GM23338 (cell line): ENCODE measurements at regions not wholly inside any gene's neighbourhood (a gene's known extent, or its start where the extent isn't known, plus 50 kb on each side); places are given as distances from the start of the nearest gene placed in this dataset.

ENCODE experiments used
- ATAC-seq: fragments of 200-7000 bp; cut with Tn5 transposase; 3 replicates; pipeline ENCODE4 v1.9.1; 2020
- DNase-seq: peaks from one replicate; pipeline ENCODE4 v3.0.0-alpha.2; 2015; ENCODE audit warnings: low spot score
- H2AFZ ChIP-seq: fragments of 200-600 bp; sonication (generic); 2 replicates; pipeline ENCODE4 v1.8.0; 2016; ENCODE audit warnings: antibody characterized with exemption, mild to moderate bottlenecking, moderate library complexity
- H3F3A ChIP-seq: fragments of 200-600 bp; sonication (generic); replicated peaks from 2 replicates; pipeline ENCODE4 v1.8.0; 2017; ENCODE audit warnings: antibody characterized with exemption, mixed run types, low read depth
- H3K27ac ChIP-seq: fragments of 200-600 bp; sonication (generic); 2 replicates; pipeline ENCODE4 v1.6.1; 2016; ENCODE audit warnings: low read depth
- H3K27me3 ChIP-seq: fragments of 200-600 bp; sonication (generic); 2 replicates; pipeline ENCODE4 v1.8.0; 2016; ENCODE audit warnings: mild to moderate bottlenecking, mixed run types, moderate library complexity; ENCODE audit not compliant: insufficient read depth
- H3K36me3 ChIP-seq: fragments of 200-600 bp; sonication (generic); 2 replicates; pipeline ENCODE4 v1.8.0; 2016; ENCODE audit warnings: mild to moderate bottlenecking; ENCODE audit not compliant: insufficient read depth
- H3K4me1 ChIP-seq: fragments of 200-600 bp; sonication (generic); 2 replicates; pipeline ENCODE4 v1.8.0; 2016; ENCODE audit warnings: mild to moderate bottlenecking, moderate library complexity; ENCODE audit not compliant: insufficient read depth
- H3K4me2 ChIP-seq: fragments of 200-600 bp; sonication (generic); 2 replicates; pipeline ENCODE4 v1.7.1; 2017; ENCODE audit warnings: mixed run types
- H3K4me3 ChIP-seq: fragments of 200-600 bp; sonication (generic); 2 replicates; pipeline ENCODE4 v1.6.1; 2016; ENCODE audit warnings: mixed run types
- H3K79me2 ChIP-seq: fragments of 200-600 bp; sonication (generic); replicated peaks from 2 replicates; pipeline ENCODE4 v1.8.0; 2017; ENCODE audit warnings: mild to moderate bottlenecking; ENCODE audit not compliant: insufficient read depth
- H3K9me2 ChIP-seq: fragments of 200-600 bp; sonication (generic); 2 replicates; pipeline ENCODE4 v1.8.0; 2017; ENCODE audit not compliant: insufficient read depth
- H4K20me1 ChIP-seq: fragments of 200-600 bp; sonication (generic); replicated peaks from 2 replicates; pipeline ENCODE4 v1.8.0; 2017; ENCODE audit warnings: mild to moderate bottlenecking; ENCODE audit not compliant: insufficient read depth
- H3K27ac Mint-ChIP-seq: 2 replicates; pipeline ENCODE4 v1.8.0; 2020; ENCODE audit warnings: inconsistent platforms, mild to moderate bottlenecking, moderate library complexity, mixed read lengths
- H3K27me3 Mint-ChIP-seq: 3 replicates; pipeline ENCODE4 v1.8.0; 2022; ENCODE audit warnings: low read depth, mild to moderate bottlenecking, moderate library complexity, mixed read lengths, inconsistent platforms; ENCODE audit not compliant: insufficient read depth, poor library complexity
- H3K36me3 Mint-ChIP-seq: 3 replicates; pipeline ENCODE4 v1.8.0; 2021; ENCODE audit warnings: low read depth, mild to moderate bottlenecking, inconsistent platforms, moderate library complexity, mixed read lengths
- H3K4me1 Mint-ChIP-seq: 3 replicates; pipeline ENCODE4 v1.8.0; 2020; ENCODE audit warnings: mild to moderate bottlenecking, inconsistent platforms, mixed read lengths
- H3K4me3 Mint-ChIP-seq: 3 replicates; pipeline ENCODE4 v1.8.0; 2021; ENCODE audit warnings: moderate library complexity, mild to moderate bottlenecking, inconsistent platforms, mixed read lengths
- H3K9me3 Mint-ChIP-seq: 3 replicates; pipeline ENCODE4 v1.8.0; 2020; ENCODE audit warnings: moderate library complexity, mild to moderate bottlenecking, inconsistent platforms, mixed read lengths
- CREB1 ChIP-seq: fragments of 250-450 bp; sonication (Bioruptor Pico); IDR thresholded peaks from 2 replicates; pipeline ENCODE4 v1.5.0; 2020; ENCODE audit warnings: low read depth, mild to moderate bottlenecking, moderate library complexity
- CTCF ChIP-seq, 2 experiments: fragments of 200-600 bp in 1 of 2; sonication (generic) in 1 of 2; conservative IDR thresholded peaks; 2 replicates each; pipeline versions ENCODE4 v1.5.1 to v1.6.1; 2016 to 2017; ENCODE audit warnings: antibody characterized with exemption in 2 of 2, low read depth in 2 of 2, mild to moderate bottlenecking in 2 of 2, moderate library complexity in 1 of 2
- ETS1 ChIP-seq: IDR thresholded peaks from 2 replicates; pipeline ENCODE4 v1.6.1; 2016; ENCODE audit warnings: antibody characterized with exemption
- EZH2 ChIP-seq: fragments of 200-600 bp; sonication (generic); IDR thresholded peaks from one replicate; pipeline ENCODE4 v1.8.0; 2017; ENCODE audit warnings: antibody characterized with exemption, mild to moderate bottlenecking, low read depth; ENCODE audit not compliant: unreplicated experiment
- EZH2phosphoT487 ChIP-seq: fragments of 200-600 bp; sonication (generic); IDR thresholded peaks from one replicate; pipeline ENCODE4 v1.8.1; 2018; ENCODE audit warnings: antibody characterized with exemption; ENCODE audit not compliant: unreplicated experiment
- JUNB ChIP-seq: IDR thresholded peaks from one replicate; pipeline ENCODE4 v1.6.1; 2016; ENCODE audit warnings: antibody characterized with exemption; ENCODE audit not compliant: unreplicated experiment
- NANOG ChIP-seq: IDR thresholded peaks from 2 replicates; pipeline ENCODE4 v1.6.1; 2016; ENCODE audit warnings: antibody characterized with exemption, borderline replicate concordance
- POLR2AphosphoS5 ChIP-seq: IDR thresholded peaks from 2 replicates; pipeline ENCODE4 v1.6.1; 2016; ENCODE audit warnings: antibody characterized with exemption, low read depth
- REST ChIP-seq: IDR thresholded peaks from one replicate; pipeline ENCODE4 v1.6.1; 2018; ENCODE audit warnings: antibody characterized with exemption; ENCODE audit not compliant: unreplicated experiment
- STAT1 ChIP-seq: IDR thresholded peaks from one replicate; pipeline ENCODE4 v1.6.1; 2016; ENCODE audit warnings: antibody characterized with exemption; ENCODE audit not compliant: unreplicated experiment
- ZNF114 ChIP-seq: fragments of 250-450 bp; sonication (Bioruptor Pico); IDR thresholded peaks from 2 replicates; pipeline ENCODE4 v1.5.0; 2020; ENCODE audit warnings: mild to moderate bottlenecking, moderate library complexity
- ZNF331 ChIP-seq: fragments of 250-450 bp; sonication (Bioruptor Pico); IDR thresholded peaks from 2 replicates; pipeline ENCODE4 v1.5.0; 2020; ENCODE audit warnings: low read depth, mild to moderate bottlenecking, moderate library complexity
- ZNF462 ChIP-seq: fragments of 250-450 bp; sonication (Bioruptor Pico); IDR thresholded peaks from 2 replicates; pipeline ENCODE4 v1.5.0; 2020; ENCODE audit warnings: mild to moderate bottlenecking, moderate library complexity

- no peaks in the 10 kb centered on the region for H3K36me3 ChIP-seq
- Mint-ChIP-seq H3K4me1 (peaks cover 36% of the 10 kb centered on the region), H3K36me3 (peaks cover 4% of the 10 kb centered on the region; the same call in 1 of the 3 replicates), H3K9me3 (peaks cover 2% of the 10 kb centered on the region; the same call in 1 of the 3 replicates), H3K27ac (peak overlapping the region; percentile 94), H3K4me3 (peak overlapping the region; percentile 53), H3K27me3 (no peaks in the 10 kb centered on the region)
- peaks cover 29% of the 10 kb centered on the region for H3K4me1 ChIP-seq
- ATAC-seq (peak; percentile 89), DNase-seq (peak; percentile 87)
- peak overlapping the region; percentile 53 for H3K4me2 ChIP-seq
- no peak overlapping the region for H2AFZ ChIP-seq
- no peaks in the 10 kb centered on the region for H3K27me3 ChIP-seq
- no peaks in the 10 kb centered on the region; the same call in 1 of the 2 replicates for H3K9me2 ChIP-seq
- H3F3A ChIP-seq: no peaks in the 10 kb centered on the region
- H3K4me3 ChIP-seq: no peak overlapping the region
- H4K20me1 ChIP-seq: no peaks in the 10 kb centered on the region
- no peaks in the 10 kb centered on the region for H3K79me2 ChIP-seq
- TF ChIP-seq POLR2AphosphoS5: no peak
- TF ChIP-seq JUNB: no peak
- no peak for TF ChIP-seq CREB1
- no peak for TF ChIP-seq STAT1
- TF ChIP-seq NANOG: no peak
- no peak for TF ChIP-seq ZNF114
- TF ChIP-seq EZH2phosphoT487: no peak
- TF ChIP-seq REST: no peak
- TF ChIP-seq ZNF331: no peak
- no peak for TF ChIP-seq EZH2
- TF ChIP-seq ZNF462 (CRISPR knock-in tag): no peak; the same call in 1 of the 2 replicates
- no peak for TF ChIP-seq ETS1
- no peak for TF ChIP-seq CTCF (conservative IDR thresholded peaks at IDR 0.05; ENCODE audit: low read depth in 2 of 2)
- H3K27ac ChIP-seq: peak overlapping the region; percentile 63
These were observed 73.3 kb upstream of the L3MBTL4 start for GRCh38 chr18:6487968-6488367.
